OCI-LY3 (cell line): ENCODE measurements at regions not wholly inside any gene's neighbourhood (a gene's known extent, or its start where the extent isn't known, plus 50 kb on each side); places are given as distances from the start of the nearest gene placed in this dataset.

Experiments used
- EZH2phosphoT487 ChIP-seq: fragments of 200-600 bp; shearing (Covaris generic); IDR thresholded peaks from 2 replicates; pipeline ENCODE4 v1.6.1; 2018; ENCODE audit warnings: antibody characterized with exemption, mixed run types, low read depth
- TF ChIP-seq, protein P1 (sequence below): fragments of 200-600, 300-600 bp; sonication (generic); IDR thresholded peaks from 2 replicates; pipeline ENCODE4 v1.5.1; 2014; ENCODE audit warnings: antibody characterized with exemption, low read length, low read depth

- TF ChIP-seq, protein P1, sequence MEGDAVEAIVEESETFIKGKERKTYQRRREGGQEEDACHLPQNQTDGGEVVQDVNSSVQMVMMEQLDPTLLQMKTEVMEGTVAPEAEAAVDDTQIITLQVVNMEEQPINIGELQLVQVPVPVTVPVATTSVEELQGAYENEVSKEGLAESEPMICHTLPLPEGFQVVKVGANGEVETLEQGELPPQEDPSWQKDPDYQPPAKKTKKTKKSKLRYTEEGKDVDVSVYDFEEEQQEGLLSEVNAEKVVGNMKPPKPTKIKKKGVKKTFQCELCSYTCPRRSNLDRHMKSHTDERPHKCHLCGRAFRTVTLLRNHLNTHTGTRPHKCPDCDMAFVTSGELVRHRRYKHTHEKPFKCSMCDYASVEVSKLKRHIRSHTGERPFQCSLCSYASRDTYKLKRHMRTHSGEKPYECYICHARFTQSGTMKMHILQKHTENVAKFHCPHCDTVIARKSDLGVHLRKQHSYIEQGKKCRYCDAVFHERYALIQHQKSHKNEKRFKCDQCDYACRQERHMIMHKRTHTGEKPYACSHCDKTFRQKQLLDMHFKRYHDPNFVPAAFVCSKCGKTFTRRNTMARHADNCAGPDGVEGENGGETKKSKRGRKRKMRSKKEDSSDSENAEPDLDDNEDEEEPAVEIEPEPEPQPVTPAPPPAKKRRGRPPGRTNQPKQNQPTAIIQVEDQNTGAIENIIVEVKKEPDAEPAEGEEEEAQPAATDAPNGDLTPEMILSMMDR = no peak
- no peak for TF ChIP-seq EZH2phosphoT487
Observed at GRCh38 chr18:44136326-44136725, 544.4 kb upstream of the SETBP1 start.
